HG02798 (cell line): ENCODE measurements at regions not wholly inside any gene's neighbourhood (a gene's known extent, or its start where the extent isn't known, plus 50 kb on each side); places are given as distances from the start of the nearest gene placed in this dataset.

Experiments used
- ATAC-seq: cut with Tn5 transposase; IDR thresholded peaks from one replicate; pipeline ENCODE4 v1.9.1; 2021; ENCODE audit warnings: mild to moderate bottlenecking; ENCODE audit not compliant: unreplicated experiment, poor library complexity

DNA sequence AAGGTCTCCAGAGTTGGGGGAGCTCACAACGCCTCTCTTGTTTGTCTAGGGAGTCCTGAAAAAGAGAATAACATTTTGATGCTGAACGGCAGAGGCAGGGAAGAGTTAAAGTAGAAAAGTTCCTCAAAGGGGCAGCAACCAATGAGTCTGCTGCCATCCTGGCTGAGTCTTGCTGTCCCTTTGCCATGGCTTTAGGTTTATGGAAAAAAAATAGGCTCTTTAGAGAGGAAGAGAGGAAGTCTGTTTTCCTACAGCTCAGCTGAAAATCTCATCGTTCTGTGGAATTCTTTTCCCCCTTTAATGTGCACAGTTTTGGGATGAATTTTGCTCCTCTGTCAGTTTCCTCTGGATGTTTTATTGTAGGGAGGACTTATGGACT is 314.8 kb upstream of the TBX3 start:
- no peak for ATAC-seq

DNA sequence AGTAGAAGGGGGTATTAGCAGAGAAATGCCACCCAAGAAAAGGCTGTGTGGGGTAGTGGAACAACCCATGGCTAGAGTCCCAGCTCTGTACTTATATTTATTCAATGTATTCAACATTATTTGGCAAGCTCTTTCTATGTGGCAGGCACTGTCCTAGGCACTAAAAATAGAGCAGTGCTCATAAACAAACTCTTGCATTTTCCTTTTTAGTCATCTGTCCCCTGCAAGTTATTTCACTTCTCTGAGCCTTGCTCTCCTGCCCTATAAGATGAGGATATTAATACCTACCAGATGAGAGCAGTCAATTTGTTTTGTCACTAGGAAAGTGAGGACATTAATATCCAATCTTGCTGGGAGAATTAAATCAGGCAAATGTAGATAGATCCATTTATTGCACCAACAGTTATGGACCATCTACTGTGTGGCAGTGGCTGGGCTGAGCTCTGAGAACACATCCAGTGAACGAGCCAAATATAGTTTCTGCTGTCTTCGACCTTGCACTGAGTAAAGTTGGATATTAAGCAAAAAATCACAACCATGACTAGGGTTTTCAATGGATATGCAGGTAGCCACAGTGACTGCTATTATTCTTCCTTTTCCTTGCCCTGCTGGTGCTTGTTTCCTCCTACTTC is 314.3 kb upstream of the TBX3 start:
- no peak for ATAC-seq

DNA sequence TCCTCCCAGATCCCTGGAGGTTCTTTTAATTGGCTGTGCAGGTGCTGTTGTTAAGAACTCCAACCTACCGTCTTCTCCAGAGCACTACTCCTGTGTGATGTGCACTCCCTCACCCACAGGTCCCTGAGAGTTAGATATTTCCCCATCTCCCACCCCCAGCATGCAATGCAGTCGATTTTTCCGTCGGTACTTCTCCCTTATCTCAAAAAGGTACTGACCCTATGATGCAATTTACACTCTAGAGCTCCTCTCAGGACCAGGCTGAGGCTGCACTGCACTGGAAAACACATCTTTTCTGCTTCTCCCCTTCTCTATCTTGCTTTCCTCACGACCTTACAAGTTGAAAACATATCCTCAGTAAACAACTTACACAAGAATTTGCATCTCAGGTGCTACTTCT is 312.4 kb upstream of the TBX3 start:
- no peak for ATAC-seq

DNA sequence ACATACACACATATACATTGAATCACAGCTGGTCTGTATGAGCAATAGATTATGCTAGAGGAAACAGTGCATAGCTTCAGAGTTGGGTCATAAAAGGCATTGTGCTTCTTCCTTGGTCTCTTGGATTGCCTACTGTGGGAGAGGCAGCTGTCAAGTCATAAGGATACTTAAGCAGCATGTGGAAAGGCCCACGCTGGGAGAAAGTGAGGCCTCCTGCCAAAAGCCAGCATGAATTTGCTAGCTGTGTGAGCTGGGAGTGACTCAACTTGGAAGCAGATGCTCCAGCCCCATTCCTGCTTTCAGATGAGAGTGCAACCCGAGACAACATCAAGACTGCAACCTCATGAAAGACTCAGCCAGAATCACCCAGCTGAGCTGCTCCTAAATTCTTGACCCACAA is 311.9 kb upstream of the TBX3 start:
- ATAC-seq: no peak

DNA sequence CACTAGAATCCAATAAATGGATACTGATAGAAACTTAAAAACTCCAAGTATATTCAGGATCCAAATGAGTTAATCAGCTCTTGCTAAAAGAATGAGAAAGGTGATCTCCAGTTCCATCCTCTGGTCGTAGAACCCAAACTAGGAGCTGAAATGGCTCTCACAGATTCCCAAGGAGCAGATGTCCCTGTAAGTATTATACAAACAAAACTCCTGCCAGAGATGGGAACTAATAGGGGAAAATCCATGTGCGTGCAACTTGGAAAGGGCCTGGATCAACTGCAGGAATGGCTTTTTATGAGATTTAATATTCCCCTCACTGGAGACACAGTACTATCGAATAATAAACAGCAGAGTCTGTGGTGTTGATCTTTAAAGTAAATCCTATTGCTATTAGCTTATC is 309.2 kb upstream of the TBX3 start:
- no peak for ATAC-seq

DNA sequence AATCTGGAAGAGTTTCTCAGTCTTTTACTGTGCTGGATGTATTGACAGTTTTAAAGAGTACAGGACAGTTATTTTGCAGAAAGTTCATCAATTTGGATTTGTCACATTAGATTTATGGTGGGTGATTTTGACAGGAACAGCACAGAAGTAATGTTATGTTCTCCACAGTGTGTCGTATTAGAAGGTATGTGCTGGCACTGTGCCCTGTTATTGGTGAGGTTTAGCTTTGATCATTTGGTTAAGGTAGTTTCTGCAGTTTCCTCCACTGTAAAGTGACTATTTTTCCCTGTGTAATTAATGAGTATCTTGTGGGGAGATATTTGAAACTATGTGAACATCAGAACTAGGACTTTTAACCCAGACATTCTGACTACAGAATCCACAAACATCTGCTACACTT is 308.5 kb upstream of the TBX3 start:
- ATAC-seq: no peak

DNA sequence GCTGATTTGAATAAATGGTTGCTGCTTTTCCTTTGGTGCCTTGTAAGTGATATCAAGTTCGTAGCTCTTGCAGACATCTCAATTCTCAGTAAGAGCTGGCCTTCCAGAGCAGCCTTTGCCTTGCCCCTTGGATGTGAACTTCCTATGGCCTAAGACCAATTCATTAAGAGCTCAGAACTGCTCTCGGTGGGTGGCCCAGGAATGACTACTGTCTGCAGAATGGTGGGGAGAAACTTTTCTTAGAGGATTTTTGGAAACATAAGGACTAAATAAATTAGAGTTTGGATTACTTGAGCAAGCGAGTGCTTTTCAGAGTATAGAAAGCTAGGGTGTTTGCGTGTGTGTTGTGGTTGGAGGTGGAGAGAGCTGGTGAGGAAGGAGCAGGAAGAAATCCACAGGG is 306.4 kb upstream of the TBX3 start:
- no peak for ATAC-seq

DNA sequence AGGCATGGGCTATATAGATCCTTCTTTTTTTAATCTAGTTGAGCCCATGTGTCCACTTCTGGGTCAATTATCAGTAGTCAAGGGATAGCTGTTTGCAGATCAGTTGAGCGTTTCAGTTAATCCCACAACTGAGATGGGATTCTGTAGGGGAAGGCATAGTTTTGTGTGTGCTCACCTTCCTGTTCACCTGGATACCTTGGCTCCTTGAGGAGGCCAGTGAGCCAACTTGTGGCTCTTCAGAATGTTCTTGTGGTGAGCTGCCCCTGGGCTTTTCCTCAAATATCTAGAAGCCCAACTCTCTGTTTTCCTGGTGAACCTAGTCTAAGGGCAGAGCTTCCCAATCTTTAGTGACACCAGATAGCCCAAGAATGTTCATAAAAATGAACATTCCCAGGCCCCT is 302.9 kb upstream of the TBX3 start:
- no peak for ATAC-seq

DNA sequence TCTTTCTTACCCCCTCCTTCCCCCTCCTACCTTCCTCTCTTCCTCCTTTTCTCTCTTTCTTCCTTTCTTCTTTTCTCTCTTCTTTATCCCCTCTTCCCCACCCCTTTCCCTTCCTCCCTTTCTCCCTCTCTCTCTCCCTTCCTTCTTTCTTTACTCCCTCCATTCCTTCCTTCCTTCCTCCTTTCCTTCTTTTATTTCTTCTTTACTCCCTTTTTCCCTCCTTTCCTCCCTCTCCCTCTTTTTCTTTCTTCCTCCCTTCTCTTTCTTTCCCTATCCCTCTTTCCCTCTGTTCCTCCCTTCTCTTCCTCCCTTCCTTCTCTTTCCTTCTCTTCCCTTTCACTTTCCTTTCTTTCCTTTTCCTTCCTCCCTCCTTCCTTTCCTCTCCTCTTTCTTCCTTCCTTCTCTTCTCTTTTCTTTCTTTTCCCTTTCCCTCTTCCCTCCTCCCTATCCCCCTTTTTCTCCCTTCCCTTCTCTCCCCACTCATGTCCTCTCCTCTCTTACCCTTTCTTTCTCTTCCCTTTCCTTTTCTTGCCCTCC is 302.3 kb upstream of the TBX3 start:
- ATAC-seq: no peak

DNA sequence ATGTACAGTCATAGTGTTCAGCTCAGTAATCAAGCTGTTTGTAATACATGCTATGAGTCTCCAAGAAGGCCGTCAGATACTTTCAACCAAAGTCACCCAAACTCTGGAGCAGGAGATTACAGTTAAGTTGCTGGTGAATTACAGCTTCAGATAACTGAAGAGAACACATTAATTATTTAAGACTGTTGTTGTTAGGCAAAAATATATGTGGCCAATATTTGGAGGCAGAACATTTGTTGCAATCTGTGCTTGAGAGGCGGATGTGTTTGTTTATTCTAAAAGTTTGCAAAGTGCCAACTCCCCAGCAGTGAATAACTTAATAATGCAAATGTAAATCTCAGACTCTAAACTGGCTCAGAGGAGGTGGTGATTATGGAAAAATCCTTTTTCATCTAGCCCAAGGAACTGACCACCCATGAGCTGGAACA is 300.7 kb upstream of the TBX3 start:
- ATAC-seq: no peak

DNA sequence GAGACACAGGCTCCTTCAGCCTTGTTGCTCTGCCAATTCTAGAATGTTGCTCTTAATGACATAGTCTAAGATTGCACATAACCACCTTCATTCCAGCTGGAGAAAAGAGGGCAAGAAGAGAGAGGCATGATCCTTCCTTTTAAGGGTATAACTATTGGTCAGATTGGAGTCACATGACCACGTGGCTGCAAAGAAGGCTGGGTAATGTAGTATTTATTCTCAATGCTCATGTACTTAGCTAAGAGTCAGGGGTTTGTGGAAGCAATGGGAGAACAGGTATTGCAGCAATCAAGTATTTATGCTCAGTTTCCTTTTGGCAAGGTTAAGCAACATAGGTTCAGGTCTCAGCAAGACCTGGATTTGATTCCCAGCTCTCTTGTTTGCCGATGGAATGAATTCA is 298.8 kb upstream of the TBX3 start:
- no peak for ATAC-seq

DNA sequence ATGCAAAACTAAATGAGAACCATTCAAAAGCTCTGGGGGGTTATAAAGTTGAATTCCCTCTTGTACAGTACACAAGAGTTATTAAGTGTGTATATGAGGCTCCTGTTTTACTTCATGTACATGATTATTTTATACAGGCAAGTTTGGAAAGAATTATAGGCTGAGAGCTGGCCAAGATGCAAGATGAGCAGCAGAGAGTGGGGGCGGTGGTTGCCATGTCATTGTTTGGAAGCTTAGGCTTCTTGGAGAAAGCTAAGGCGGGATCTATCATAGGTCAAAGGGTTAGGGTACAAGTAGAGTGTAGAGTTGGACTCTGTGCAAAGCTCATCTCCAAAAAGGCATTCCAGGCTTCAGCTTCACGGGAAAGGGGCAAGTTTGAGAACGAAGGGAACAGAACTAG is 297.1 kb upstream of the TBX3 start:
- no peak for ATAC-seq

DNA sequence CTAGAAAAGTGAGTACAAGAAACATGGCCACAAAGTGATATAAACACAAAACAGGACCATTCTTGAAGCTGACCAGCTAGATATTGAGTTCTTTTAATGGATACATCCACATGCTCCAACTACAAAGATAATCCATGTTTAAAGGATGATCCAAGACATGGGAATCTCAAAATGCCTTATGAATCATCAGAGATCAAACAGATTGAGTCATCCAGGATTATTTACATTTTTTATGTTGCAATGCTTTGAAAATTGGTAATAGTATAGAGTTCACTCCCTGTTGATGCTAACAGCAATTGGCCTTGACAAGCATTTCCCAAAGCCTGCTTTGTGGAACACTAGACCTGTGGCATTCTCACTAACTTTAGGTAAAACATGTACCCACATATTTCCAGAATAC is 293.0 kb upstream of the TBX3 start:
- no peak for ATAC-seq

DNA sequence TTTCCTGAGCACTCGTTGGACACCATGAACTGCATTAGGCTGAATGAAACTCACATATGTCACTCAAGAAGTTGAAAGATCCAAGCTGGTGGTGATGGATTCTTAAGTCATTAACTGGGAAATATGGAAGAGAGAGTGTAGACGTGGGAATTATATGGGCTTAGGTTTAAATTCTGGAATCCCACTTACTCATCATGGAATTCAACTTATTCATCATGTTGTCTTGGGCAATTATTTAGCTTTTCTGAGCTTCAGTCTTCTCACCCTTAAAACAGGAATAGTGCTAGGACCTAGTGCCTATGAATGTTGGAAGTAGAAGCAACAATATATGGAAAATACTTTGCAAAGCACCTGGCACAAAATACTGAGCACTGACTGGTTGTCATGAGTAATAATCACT is 292.4 kb upstream of the TBX3 start:
- ATAC-seq: no peak

DNA sequence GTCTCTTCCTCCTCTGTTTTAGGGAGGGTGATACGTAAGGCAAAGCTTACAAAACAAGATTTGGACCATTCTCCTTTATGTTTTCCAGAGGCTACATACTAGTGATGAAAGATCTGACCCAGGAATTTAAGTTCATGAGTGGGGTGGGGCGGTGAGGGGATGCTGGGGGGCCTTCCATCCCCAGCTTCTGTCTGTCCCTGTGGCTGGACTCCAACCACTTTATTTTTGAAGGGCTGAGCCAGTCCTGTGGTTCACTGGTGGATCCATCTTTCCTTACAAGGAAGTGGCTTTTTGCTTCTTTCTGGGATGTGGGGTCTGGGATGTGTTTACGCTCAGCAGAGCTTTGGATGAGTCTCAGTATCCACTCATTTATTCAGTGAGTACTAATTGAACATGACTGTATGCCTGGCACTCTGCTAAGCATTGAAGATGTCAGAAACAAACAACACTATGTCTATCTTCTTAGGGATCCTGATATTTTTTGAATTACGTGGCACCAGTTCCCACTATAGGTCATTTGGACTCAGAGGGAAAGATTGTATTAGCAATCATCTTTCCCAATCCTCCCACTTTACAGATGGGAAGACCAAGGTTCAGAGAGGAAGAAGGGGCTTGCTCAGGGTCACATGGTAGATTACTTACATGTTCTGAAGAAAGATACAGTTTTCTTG is 291.8 kb upstream of the TBX3 start:
- no peak for ATAC-seq

DNA sequence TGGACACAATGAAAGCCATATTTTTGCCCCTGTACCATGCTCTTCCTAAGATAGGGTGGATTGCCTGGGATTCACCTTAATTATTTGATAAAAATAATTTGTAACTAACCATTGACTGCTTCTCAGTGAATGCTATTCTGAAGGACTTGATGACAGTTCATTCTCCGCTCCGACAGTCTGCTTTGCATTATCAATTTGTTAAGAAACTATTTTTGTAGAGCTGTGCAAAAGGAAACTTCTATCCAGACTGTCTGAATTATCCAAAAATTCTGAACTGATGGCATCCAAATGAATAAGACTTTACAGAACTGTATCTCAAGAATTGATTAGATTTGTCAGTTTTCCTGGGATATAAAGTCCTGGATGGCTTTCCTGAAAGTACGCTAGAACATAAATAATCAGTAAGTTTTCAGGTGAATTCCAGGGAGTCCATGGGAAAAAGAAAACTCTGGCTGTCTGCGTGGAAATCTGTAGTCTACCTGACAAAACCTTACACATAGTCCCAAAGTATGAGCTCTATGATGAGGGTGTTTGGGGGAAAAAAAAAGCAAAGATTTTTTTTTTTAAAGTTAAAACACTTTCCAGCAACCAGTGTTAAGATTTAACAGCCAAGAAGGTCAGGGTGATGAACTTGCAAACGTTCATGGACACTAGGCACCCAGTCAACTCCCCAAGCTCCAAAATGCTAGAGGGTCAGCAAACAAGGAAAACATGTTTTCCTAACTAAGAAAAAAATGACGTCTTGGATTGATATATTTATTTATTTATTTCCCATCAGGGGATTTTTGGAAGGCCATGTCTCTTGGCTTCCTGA is 291.1 kb upstream of the TBX3 start:
- ATAC-seq: no peak

DNA sequence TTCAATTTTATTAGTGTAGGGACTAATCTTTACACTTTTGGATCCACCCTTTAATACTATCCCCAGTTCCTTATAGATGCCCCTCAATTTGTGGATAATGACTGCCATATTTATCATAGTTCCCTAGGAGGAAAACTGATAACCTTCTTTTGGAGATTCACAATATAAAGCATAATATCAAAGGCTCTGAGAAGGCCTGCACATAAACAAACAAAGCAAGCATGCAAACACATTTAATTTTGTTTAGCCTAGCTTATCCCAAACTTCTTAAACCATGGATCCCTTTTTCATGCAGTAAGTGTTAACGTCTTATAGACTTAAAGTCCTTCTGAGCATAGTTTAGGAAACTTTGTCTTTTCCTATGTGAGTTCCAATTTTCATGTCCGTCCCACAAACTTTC is 290.4 kb upstream of the TBX3 start:
- ATAC-seq: no peak

DNA sequence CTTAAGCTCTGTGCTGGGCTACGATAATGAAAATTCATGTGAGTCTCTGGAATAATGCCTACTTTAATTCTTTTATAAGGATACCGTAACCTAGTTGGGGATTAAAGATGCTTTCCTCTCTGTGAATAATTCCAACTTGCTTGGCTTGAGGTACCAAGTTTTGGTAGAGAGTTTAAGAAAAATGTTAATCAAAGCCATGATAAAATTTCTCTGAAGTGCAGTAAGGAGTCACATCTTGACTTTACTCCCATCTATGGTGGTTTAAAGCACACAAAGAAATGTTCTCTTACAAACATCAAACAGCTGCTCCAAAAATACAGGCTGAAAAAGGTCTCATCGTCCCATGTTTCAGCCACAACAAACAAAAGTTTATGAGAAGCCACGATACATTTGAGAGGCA is 284.8 kb upstream of the TBX3 start:
- ATAC-seq: no peak

DNA sequence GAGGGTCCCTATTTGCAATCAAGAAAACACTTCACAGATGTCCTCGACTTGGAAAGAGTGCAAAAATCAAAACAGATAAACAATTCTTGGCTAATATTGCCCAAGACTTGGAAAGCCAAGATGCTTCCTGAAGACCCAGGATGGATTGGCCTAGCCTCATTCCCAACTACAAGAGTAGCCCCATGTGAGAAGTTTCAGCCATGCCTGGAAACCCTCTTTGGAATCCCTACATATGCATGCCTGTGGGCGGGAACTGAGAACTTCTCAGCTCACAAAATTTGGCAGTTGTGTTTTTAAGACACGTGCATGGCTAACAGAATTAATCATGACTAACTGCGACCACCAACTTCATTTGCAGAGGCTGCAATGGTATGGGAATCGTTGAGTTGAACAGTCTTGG is 283.2 kb upstream of the TBX3 start:
- no peak for ATAC-seq

DNA sequence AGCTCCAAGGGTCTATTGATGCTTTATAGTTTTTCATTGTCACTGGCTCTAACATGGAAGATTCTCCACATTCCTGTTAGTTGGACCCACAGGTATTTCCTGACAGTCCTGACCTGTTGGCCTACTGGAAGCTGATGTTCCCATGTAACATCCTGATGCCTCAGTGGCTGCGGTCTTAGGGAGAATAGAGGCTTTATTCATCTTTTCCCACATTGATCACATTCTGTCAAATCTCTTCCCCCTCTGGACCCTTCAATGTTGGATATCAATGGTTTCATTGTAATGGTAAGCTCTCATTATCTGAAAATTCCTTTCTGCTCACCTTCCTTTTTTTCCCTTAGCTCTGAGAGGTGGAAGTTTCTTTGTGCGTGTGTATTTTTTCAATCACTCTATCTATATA is 280.9 kb upstream of the TBX3 start:
- ATAC-seq: no peak

DNA sequence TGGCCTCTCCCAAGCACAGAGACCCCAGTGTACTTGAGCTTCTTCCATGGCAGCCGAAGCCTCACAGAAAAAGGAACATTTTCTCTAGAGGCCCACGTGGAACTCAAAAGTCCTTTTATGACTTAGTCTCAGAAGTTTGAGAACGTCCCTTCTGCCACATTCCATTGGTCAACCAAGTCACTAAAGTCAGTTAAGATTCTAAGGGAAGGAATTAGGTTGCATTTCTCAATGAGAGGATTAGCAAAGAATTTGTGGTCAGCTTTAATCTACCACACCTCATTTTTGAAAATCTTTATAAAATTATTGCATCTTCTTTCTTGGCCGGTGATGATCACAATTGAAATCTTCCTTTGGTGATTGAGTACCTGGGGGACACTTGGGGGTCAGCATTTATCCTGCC is 279.9 kb upstream of the TBX3 start:
- no peak for ATAC-seq
